H9 (cell line): ENCODE measurements at regions not wholly inside any gene's neighbourhood (a gene's known extent, or its start where the extent isn't known, plus 50 kb on each side); places are given as distances from the start of the nearest gene placed in this dataset.
A peak's percentile ranks its signal among the peaks of the same experiment; 100 is the strongest.

Experiments
- DNase-seq: peaks from one replicate; pipeline ENCODE4 v3.0.0-alpha.2; 2017
- H2AFZ ChIP-seq: one replicate; pipeline ENCODE4 v1.6.1; 2013; ENCODE audit warnings: mild to moderate bottlenecking, low read length, control low read depth, moderate library complexity
- H2AK5ac ChIP-seq: 2 replicates; pipeline ENCODE4 v1.6.1; 2013; ENCODE audit warnings: low read length, control low read depth, mixed read lengths; ENCODE audit not compliant: insufficient read length
- H2BK120ac ChIP-seq: one replicate; pipeline ENCODE4 v1.6.1; 2013; ENCODE audit warnings: low read depth, mild to moderate bottlenecking, low read length, control low read depth, inconsistent platforms; ENCODE audit not compliant: poor library complexity, severe bottlenecking
- H2BK12ac ChIP-seq: 2 replicates; pipeline ENCODE4 v1.6.1; 2013; ENCODE audit warnings: low read length, control low read depth, mixed read lengths, low read depth; ENCODE audit not compliant: insufficient read length
- H2BK15ac ChIP-seq: 2 replicates; pipeline ENCODE4 v1.6.1; 2013; ENCODE audit warnings: low read depth, low read length, control low read depth
- H2BK20ac ChIP-seq: one replicate; pipeline ENCODE4 v1.6.1; 2013; ENCODE audit warnings: low read depth, mild to moderate bottlenecking, low read length, control low read depth, inconsistent platforms; ENCODE audit not compliant: poor library complexity, severe bottlenecking
- H2BK5ac ChIP-seq: 2 replicates; pipeline ENCODE4 v1.6.1; 2013; ENCODE audit warnings: low read length, control low read depth, mixed read lengths; ENCODE audit not compliant: insufficient read length
- H3K14ac ChIP-seq: 2 replicates; pipeline ENCODE4 v1.6.1; 2013; ENCODE audit warnings: low read length, control low read depth; ENCODE audit not compliant: insufficient read depth
- H3K18ac ChIP-seq: 2 replicates; pipeline ENCODE4 v1.6.1; 2013; ENCODE audit warnings: low read depth, mild to moderate bottlenecking, mixed read lengths, low read length, control low read depth; ENCODE audit not compliant: insufficient read length
- H3K23ac ChIP-seq: 2 replicates; pipeline ENCODE4 v1.6.1; 2013; ENCODE audit warnings: low read length, control low read depth, mixed read lengths, low read depth; ENCODE audit not compliant: insufficient read length
- H3K23me2 ChIP-seq: 2 replicates; pipeline ENCODE4 v1.6.1; 2013; ENCODE audit warnings: low read depth, mild to moderate bottlenecking, mixed read lengths, low read length, control low read depth; ENCODE audit not compliant: insufficient read length, poor library complexity, severe bottlenecking
- H3K27ac ChIP-seq: 2 replicates; pipeline ENCODE4 v1.5.1; 2013; ENCODE audit warnings: low read length, control low read depth, mixed read lengths, low read depth; ENCODE audit not compliant: insufficient read length
- H3K27me3 ChIP-seq: 2 replicates; pipeline ENCODE4 v1.6.1; 2013; ENCODE audit warnings: low read length, control low read depth, inconsistent platforms; ENCODE audit not compliant: insufficient read depth
- H3K4ac ChIP-seq: 2 replicates; pipeline ENCODE4 v1.6.1; 2013; ENCODE audit warnings: low read depth, mild to moderate bottlenecking, control low read depth, inconsistent platforms, low read length, moderate library complexity
- H3K4me1 ChIP-seq: 2 replicates; pipeline ENCODE4 v1.6.1; 2013; ENCODE audit warnings: low read length, control low read depth, inconsistent platforms; ENCODE audit not compliant: insufficient read depth
- H3K4me2 ChIP-seq: 2 replicates; pipeline ENCODE4 v1.6.1; 2013; ENCODE audit warnings: low read length, control low read depth, mixed read lengths; ENCODE audit not compliant: insufficient read length, insufficient read depth
- H3K56ac ChIP-seq: 2 replicates; pipeline ENCODE4 v1.6.1; 2013; ENCODE audit warnings: low read depth, mild to moderate bottlenecking, mixed read lengths, low read length, control low read depth; ENCODE audit not compliant: insufficient read length
- H3K79me1 ChIP-seq: 2 replicates; pipeline ENCODE4 v1.6.1; 2013; ENCODE audit warnings: low read depth, mild to moderate bottlenecking, moderate library complexity, low read length, control low read depth, inconsistent platforms; ENCODE audit not compliant: insufficient read depth, poor library complexity, severe bottlenecking
- H3K79me2 ChIP-seq: 2 replicates; pipeline ENCODE4 v1.6.1; 2013; ENCODE audit warnings: low read length, control low read depth, inconsistent platforms; ENCODE audit not compliant: insufficient read depth
- H3K9ac ChIP-seq: 2 replicates; pipeline ENCODE4 v1.6.1; 2013; ENCODE audit warnings: low read length, control low read depth, mixed read lengths; ENCODE audit not compliant: insufficient read length; ENCODE audit errors: extremely low read depth
- H3K9me3 ChIP-seq: one replicate; pipeline ENCODE4 v1.6.1; 2013; ENCODE audit warnings: low read depth, low read length, inconsistent platforms; ENCODE audit not compliant: control insufficient read depth
- H3T11ph ChIP-seq: one replicate; pipeline ENCODE4 v1.6.1; 2013; ENCODE audit warnings: mild to moderate bottlenecking, low read length, control low read depth, inconsistent platforms
- H4K20me1 ChIP-seq: one replicate; pipeline ENCODE4 v1.6.1; 2013; ENCODE audit not compliant: control insufficient read depth, insufficient read length, insufficient read depth
- H4K5ac ChIP-seq: 2 replicates; pipeline ENCODE4 v1.6.1; 2013; ENCODE audit warnings: low read depth, mild to moderate bottlenecking, mixed read lengths, low read length, control low read depth; ENCODE audit not compliant: insufficient read length
- H4K8ac ChIP-seq: replicated peaks from 2 replicates; pipeline ENCODE4 v1.6.1; 2013; ENCODE audit warnings: low read length, control low read depth, mixed read lengths, low read depth; ENCODE audit not compliant: insufficient read length
- H4K91ac ChIP-seq: 2 replicates; pipeline ENCODE4 v1.6.1; 2013; ENCODE audit warnings: low read depth, mild to moderate bottlenecking, moderate library complexity, mixed read lengths, low read length, control low read depth; ENCODE audit not compliant: insufficient read length
- H3K27ac Mint-ChIP-seq, 3 experiments: 2 replicates in 2 of 3; 3 replicates in 1 of 3; pipeline ENCODE4 v1.8.0; 2020 to 2021; ENCODE audit warnings: mixed read lengths in 3 of 3, mild to moderate bottlenecking in 1 of 3, moderate library complexity in 1 of 3
- H3K27me3 Mint-ChIP-seq: 2 replicates; pipeline ENCODE4 v1.8.0; 2021; ENCODE audit warnings: low read depth, mild to moderate bottlenecking, moderate library complexity, mixed read lengths
- H3K36me3 Mint-ChIP-seq, 3 experiments: 2 replicates in 2 of 3; 3 replicates in 1 of 3; pipeline ENCODE4 v1.8.0; 2020 to 2021; ENCODE audit warnings: low read depth in 3 of 3, mixed read lengths in 3 of 3; ENCODE audit not compliant: insufficient read depth in 1 of 3
- H3K4me1 Mint-ChIP-seq, 2 experiments: 2 replicates each; pipeline ENCODE4 v1.8.0; 2020; ENCODE audit warnings: mixed read lengths in 2 of 2
- H3K4me3 Mint-ChIP-seq, 2 experiments: 2 replicates in 1 of 2; 3 replicates in 1 of 2; pipeline ENCODE4 v1.8.0; 2020 to 2021; ENCODE audit warnings: mild to moderate bottlenecking in 2 of 2, mixed read lengths in 2 of 2, moderate library complexity in 1 of 2
- H3K9me3 Mint-ChIP-seq, 2 experiments: 2 replicates in 1 of 2; 3 replicates in 1 of 2; pipeline ENCODE4 v1.8.0; 2020; ENCODE audit warnings: mild to moderate bottlenecking in 2 of 2, mixed read lengths in 2 of 2, moderate library complexity in 1 of 2
- CTCF ChIP-seq: fragments of 200-600 bp; sonication (generic); conservative IDR thresholded peaks from 3 replicates; pipeline ENCODE4 v1.8.0; 2021; ENCODE audit warnings: antibody characterized with exemption, mild to moderate bottlenecking
- WGBS: extraction: QIAGEN DNeasy Blood & Tissue Kit; methylation state at CpG from one replicate; pipeline ENCODE4 v1.1.7; 2013; ENCODE audit warnings: missing lambda C conversion rate, low lambda C conversion rate, mixed read lengths; ENCODE audit not compliant: insufficient read length; ENCODE audit errors: extremely low coverage; 5-methylcytosine and 5-hydroxymethylcytosine counted together

GRCh38 chr1:72636631-72637030 lies 354.3 kb upstream of the NEGR1 start:
- Mint-ChIP-seq H3K9me3 (no peaks in the 10 kb centered on the region), H3K36me3 (no peaks in the 10 kb centered on the region), H3K4me3 (no peak overlapping the region), H3K27me3 (no peaks in the 10 kb centered on the region), H3K4me1 (peaks cover 14 to 16% of the 10 kb centered on the region in 2 experiments), H3K27ac (peak overlapping the region in 1 of 3 experiments; percentile 23; a peak in 1 of 7 replicates)
- Histone ChIP-seq H3K18ac (no peak overlapping the region), H3K56ac (no peak overlapping the region), H2BK20ac (no peak overlapping the region), H3K9ac (no peak overlapping the region), H3K4me1 (no peaks in the 10 kb centered on the region; the same call in 1 of the 2 replicates), H2AK5ac (no peak overlapping the region), H4K20me1 (no peaks in the 10 kb centered on the region), H3K79me1 (no peaks in the 10 kb centered on the region), H3K23ac (no peak overlapping the region), H4K91ac (no peak overlapping the region), H2BK15ac (no peak overlapping the region), H3K79me2 (no peaks in the 10 kb centered on the region), H4K8ac (no peak overlapping the region), H2BK12ac (no peak overlapping the region), H3T11ph (no peak overlapping the region), H3K4ac (no peak overlapping the region), H2BK120ac (no peak overlapping the region), H3K4me2 (no peak overlapping the region), H3K27ac (no peak overlapping the region), H3K27me3 (no peaks in the 10 kb centered on the region), H4K5ac (no peak overlapping the region), H3K23me2 (no peaks in the 10 kb centered on the region), H2AFZ (no peak overlapping the region), H2BK5ac (no peak overlapping the region), H3K9me3 (no peaks in the 10 kb centered on the region), H3K14ac (no peak overlapping the region)
- WGBS = no CpG with 5 or more reads among the region's 2 CpGs
- DNase-seq = no peak
- TF ChIP-seq CTCF = no peak
